Body of pancreas (tissue), 4 donors: ENCODE measurements at regions not wholly inside any gene's neighbourhood (a gene's known extent, or its start where the extent isn't known, plus 50 kb on each side); places are given as distances from the start of the nearest gene placed in this dataset.

ENCODE experiments used
- POLR2A ChIP-seq, 3 donors: fragments of 450-650 bp; IDR thresholded peaks; one replicate each; pipeline ENCODE4 v1.6.1; 2016; ENCODE audit warnings: antibody characterized with exemption in 3 of 3, mild to moderate bottlenecking in 2 of 3
- TF ChIP-seq, protein P1 (sequence below), 7 experiments: fragments of 450-650 bp in 4 of 7; fragments of 200-600 bp in 3 of 7; sonication (generic) in 3 of 7; IDR thresholded peaks; one replicate each; pipeline ENCODE4 v1.5.1; 2016 to 2019; ENCODE audit warnings: antibody characterized with exemption in 7 of 7

DNA sequence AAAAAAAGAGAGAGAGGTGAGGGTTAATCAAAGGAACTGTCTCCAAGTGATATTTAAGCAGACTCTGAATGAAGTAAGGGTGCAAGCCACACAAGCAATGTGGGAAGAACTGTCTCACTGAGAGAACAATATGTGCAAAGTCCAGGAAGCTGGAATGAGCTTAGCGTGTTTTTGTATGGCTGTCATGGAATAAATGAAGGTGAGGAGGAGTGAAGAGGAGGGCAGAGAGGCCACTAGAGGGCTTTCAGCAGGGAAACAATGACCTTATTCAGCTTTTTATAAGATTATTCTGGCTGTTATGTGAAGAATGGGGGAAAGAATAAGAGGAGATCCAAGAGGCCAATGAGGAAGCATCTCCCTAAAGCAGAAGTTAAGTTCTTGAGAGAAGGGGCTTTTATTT is 86.9 kb upstream of the COL8A1 start:
- TF ChIP-seq, protein P1, sequence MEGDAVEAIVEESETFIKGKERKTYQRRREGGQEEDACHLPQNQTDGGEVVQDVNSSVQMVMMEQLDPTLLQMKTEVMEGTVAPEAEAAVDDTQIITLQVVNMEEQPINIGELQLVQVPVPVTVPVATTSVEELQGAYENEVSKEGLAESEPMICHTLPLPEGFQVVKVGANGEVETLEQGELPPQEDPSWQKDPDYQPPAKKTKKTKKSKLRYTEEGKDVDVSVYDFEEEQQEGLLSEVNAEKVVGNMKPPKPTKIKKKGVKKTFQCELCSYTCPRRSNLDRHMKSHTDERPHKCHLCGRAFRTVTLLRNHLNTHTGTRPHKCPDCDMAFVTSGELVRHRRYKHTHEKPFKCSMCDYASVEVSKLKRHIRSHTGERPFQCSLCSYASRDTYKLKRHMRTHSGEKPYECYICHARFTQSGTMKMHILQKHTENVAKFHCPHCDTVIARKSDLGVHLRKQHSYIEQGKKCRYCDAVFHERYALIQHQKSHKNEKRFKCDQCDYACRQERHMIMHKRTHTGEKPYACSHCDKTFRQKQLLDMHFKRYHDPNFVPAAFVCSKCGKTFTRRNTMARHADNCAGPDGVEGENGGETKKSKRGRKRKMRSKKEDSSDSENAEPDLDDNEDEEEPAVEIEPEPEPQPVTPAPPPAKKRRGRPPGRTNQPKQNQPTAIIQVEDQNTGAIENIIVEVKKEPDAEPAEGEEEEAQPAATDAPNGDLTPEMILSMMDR (IDR thresholded peaks at IDR 0.05): no peak
- TF ChIP-seq POLR2A (IDR thresholded peaks at IDR 0.05): no peak
